ENCODE measurements at regions not wholly inside any gene's neighbourhood (a gene's known extent, or its start where the extent isn't known, plus 50 kb on each side); places are given as distances from the start of the nearest gene placed in this dataset.

DNA sequence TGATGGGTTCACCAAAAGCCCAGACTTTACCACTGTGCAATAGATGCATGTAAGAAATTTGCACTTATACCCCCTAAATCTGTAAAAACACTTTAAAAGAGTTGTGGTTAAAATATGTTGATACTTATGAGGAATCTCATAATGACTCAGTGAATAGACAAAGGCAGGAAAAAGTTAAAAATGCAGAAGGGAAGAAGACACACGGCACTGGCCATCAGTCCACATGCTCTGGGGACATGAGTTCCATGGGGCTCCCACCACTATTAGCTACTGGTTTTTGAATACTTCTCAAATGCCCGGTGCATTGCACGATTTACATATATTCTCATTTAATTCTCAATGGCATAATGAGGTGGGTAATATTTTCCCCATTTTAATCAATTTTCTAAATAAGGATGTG is 59.3 kb upstream of the BLID start:
- BruUV-seq (replicated peaks), result no TSS peak
- Histone ChIP-seq H3K4me1 (ENCODE audit: insufficient read depth, low read length) (peaks cover 70% of the 10 kb centered on the region), H3K79me2 (ENCODE audit: low read length) (peaks cover 96% of the 10 kb centered on the region), H3K9me3 (ENCODE audit: low read length) (no peaks in the 10 kb centered on the region), H4K20me1 (ENCODE audit: low read length) (no peaks in the 10 kb centered on the region), H3K4me2 (ENCODE audit: low read length) (peak overlapping the region; percentile 80), H3K36me3 (ENCODE audit: low read depth, low read length) (peaks cover 74% of the 10 kb centered on the region), H3K9me2 (replicated peaks; ENCODE audit: low read length) (no peaks in the 10 kb centered on the region), H3K9ac (ENCODE audit: low read length) (peak overlapping the region; percentile 95), H3K4me3 (ENCODE audit: low read length) (peak overlapping the region; percentile 78), H2AFZ (ENCODE audit: low read length) (no peak overlapping the region), H3K27me3 (ENCODE audit: low read length) (no peaks in the 10 kb centered on the region), H3F3A (ENCODE audit: low read length, unreplicated experiment) (peaks cover 27% of the 10 kb centered on the region), H3K27ac (ENCODE audit: low read length) (peak overlapping the region; percentile 99)
- CTCF ChIA-PET, result no interaction called here
- no peak for TF ChIP-seq EZH2 (IDR thresholded peaks at IDR 0.05; ENCODE audit: low read length, unreplicated experiment)
- TF ChIP-seq EZH2phosphoT487 (IDR thresholded peaks at IDR 0.05; ENCODE audit: borderline replicate concordance, low read length), result no peak
- TF ChIP-seq, protein P1, sequence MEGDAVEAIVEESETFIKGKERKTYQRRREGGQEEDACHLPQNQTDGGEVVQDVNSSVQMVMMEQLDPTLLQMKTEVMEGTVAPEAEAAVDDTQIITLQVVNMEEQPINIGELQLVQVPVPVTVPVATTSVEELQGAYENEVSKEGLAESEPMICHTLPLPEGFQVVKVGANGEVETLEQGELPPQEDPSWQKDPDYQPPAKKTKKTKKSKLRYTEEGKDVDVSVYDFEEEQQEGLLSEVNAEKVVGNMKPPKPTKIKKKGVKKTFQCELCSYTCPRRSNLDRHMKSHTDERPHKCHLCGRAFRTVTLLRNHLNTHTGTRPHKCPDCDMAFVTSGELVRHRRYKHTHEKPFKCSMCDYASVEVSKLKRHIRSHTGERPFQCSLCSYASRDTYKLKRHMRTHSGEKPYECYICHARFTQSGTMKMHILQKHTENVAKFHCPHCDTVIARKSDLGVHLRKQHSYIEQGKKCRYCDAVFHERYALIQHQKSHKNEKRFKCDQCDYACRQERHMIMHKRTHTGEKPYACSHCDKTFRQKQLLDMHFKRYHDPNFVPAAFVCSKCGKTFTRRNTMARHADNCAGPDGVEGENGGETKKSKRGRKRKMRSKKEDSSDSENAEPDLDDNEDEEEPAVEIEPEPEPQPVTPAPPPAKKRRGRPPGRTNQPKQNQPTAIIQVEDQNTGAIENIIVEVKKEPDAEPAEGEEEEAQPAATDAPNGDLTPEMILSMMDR (conservative IDR thresholded peaks at IDR 0.05; ENCODE audit: low read depth, low read length), result no peak
- POLR2A ChIA-PET (ENCODE audit: unreplicated experiment), result interaction anchor here (0.6 kb wide), 1 partner anchor 14 kb away, joined by 3 read pairs; no protein-coding TSS in a partner anchor
- ATAC-seq, result no peak
- intact Hi-C loops (cut with micrococcal nuclease), result no loop called here
- DNase-seq, result peak; percentile 55

- Histone ChIP-seq H3F3A (ENCODE audit: low read length, unreplicated experiment) (peaks cover 30% of the 10 kb centered on the region), H3K27ac (ENCODE audit: low read length) (peak overlapping the region; percentile 99), H3K4me2 (ENCODE audit: low read length) (peak overlapping the region; percentile 81), H4K20me1 (ENCODE audit: low read length) (no peaks in the 10 kb centered on the region), H3K4me1 (ENCODE audit: insufficient read depth, low read length) (peaks cover 87% of the 10 kb centered on the region), H3K9me3 (ENCODE audit: low read length) (no peaks in the 10 kb centered on the region), H3K4me3 (ENCODE audit: low read length) (peak overlapping the region; percentile 58), H2AFZ (ENCODE audit: low read length) (no peak overlapping the region), H3K36me3 (ENCODE audit: low read depth, low read length) (peaks cover 77% of the 10 kb centered on the region), H3K27me3 (ENCODE audit: low read length) (no peaks in the 10 kb centered on the region), H3K79me2 (ENCODE audit: low read length) (peaks cover 96% of the 10 kb centered on the region), H3K9ac (ENCODE audit: low read length) (peak overlapping the region; percentile 95), H3K9me2 (replicated peaks; ENCODE audit: low read length) (no peaks in the 10 kb centered on the region)
- intact Hi-C loops (cut with micrococcal nuclease), result no loop called here
- ATAC-seq, result no peak
- BruUV-seq (replicated peaks), result no TSS peak
- CTCF ChIA-PET, result no interaction called here
- POLR2A ChIA-PET (ENCODE audit: unreplicated experiment), result interaction anchor here (0.5 to 0.6 kb wide), 3 partner anchors 14 to 27 kb away, joined by 3 to 4 read pairs (median 4); no protein-coding TSS in a partner anchor
- peak; percentile 36 for DNase-seq
- TF ChIP-seq, protein P1 (conservative IDR thresholded peaks at IDR 0.05; ENCODE audit: low read depth, low read length), result no peak
- no peak for TF ChIP-seq EZH2phosphoT487 (IDR thresholded peaks at IDR 0.05; ENCODE audit: borderline replicate concordance, low read length)
- no peak for TF ChIP-seq EZH2 (IDR thresholded peaks at IDR 0.05; ENCODE audit: low read length, unreplicated experiment)
Observed at GRCh38 chr11:122173587-122173986, 57.6 kb upstream of the BLID start.

DNA sequence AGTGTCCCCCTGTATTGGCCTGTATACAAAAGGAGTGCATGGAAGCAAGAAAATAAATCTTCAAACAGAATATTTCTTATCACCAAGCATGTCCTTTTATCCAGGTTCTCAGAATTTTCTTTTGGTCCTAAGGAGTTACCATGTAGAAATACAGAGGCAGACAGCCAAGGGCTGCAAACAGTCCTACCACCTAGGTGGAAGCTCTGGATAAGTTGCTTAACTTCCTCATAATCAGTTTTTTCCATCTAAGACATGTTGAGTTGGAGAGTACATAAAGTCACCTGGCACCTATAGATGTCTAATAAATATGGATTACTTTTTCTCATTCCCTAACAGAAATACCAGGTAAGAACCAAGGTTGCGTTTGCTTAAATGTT is 57.0 kb upstream of the BLID start:
- H3K9ac ChIP-seq (ENCODE audit: low read length), result peak overlapping the region; percentile 95
- intact Hi-C loops (cut with micrococcal nuclease), result no loop called here
- H3K9me2 ChIP-seq (replicated peaks; ENCODE audit: low read length), result no peaks in the 10 kb centered on the region
- TF ChIP-seq EZH2phosphoT487 (IDR thresholded peaks at IDR 0.05; ENCODE audit: borderline replicate concordance, low read length) (no peak), EZH2 (IDR thresholded peaks at IDR 0.05; ENCODE audit: low read length, unreplicated experiment) (no peak)
- TF ChIP-seq, protein P1 (conservative IDR thresholded peaks at IDR 0.05; ENCODE audit: low read depth, low read length), result no peak
- H3K27me3 ChIP-seq (ENCODE audit: low read length), result no peaks in the 10 kb centered on the region
- ATAC-seq, result no peak
- DNase-seq, result peak; percentile 45
- peaks cover 32% of the 10 kb centered on the region for H3F3A ChIP-seq (ENCODE audit: low read length, unreplicated experiment)
- H3K4me3 ChIP-seq (ENCODE audit: low read length), result peak overlapping the region; percentile 58
- H2AFZ ChIP-seq (ENCODE audit: low read length), result no peak overlapping the region
- H3K4me2 ChIP-seq (ENCODE audit: low read length), result peak overlapping the region; percentile 81
- no TSS peak for BruUV-seq (replicated peaks)
- peaks cover 96% of the 10 kb centered on the region for H3K79me2 ChIP-seq (ENCODE audit: low read length)
- ChIA-PET CTCF (no interaction called here), POLR2A (ENCODE audit: unreplicated experiment) (interaction anchor here (0.5 kb wide), 2 partner anchors 16 to 27 kb away, joined by 3 to 4 read pairs; no protein-coding TSS in a partner anchor)
- no peaks in the 10 kb centered on the region for H3K9me3 ChIP-seq (ENCODE audit: low read length)
- peaks cover 91% of the 10 kb centered on the region for H3K4me1 ChIP-seq (ENCODE audit: insufficient read depth, low read length)
- no peaks in the 10 kb centered on the region for H4K20me1 ChIP-seq (ENCODE audit: low read length)
- H3K36me3 ChIP-seq (ENCODE audit: low read depth, low read length), result peaks cover 72% of the 10 kb centered on the region
- peak overlapping the region; percentile 99 for H3K27ac ChIP-seq (ENCODE audit: low read length)

All from PC-3 (cell line).